Progenitor cell of endocrine pancreas (in vitro differentiated cells): ENCODE measurements at regions not wholly inside any gene's neighbourhood (a gene's known extent, or its start where the extent isn't known, plus 50 kb on each side); places are given as distances from the start of the nearest gene placed in this dataset.

Source experiments
- DNase-seq: peaks from one replicate; pipeline ENCODE4 v3.0.0; 2021; ENCODE audit warnings: low spot score; ENCODE audit not compliant: unreplicated experiment
- H3K27ac Mint-ChIP-seq: 2 replicates; pipeline ENCODE4 v1.8.0; 2021; ENCODE audit warnings: mild to moderate bottlenecking, moderate library complexity, mixed read lengths
- H3K27me3 Mint-ChIP-seq: 2 replicates; pipeline ENCODE4 v1.8.0; 2021; ENCODE audit warnings: mixed read lengths
- H3K36me3 Mint-ChIP-seq: 2 replicates; pipeline ENCODE4 v1.8.0; 2022; ENCODE audit warnings: mixed read lengths; ENCODE audit not compliant: insufficient read depth
- H3K4me1 Mint-ChIP-seq: 2 replicates; pipeline ENCODE4 v1.8.0; 2021; ENCODE audit warnings: low read depth, mixed read lengths
- H3K4me3 Mint-ChIP-seq: 2 replicates; pipeline ENCODE4 v1.8.0; 2021; ENCODE audit warnings: low read depth, mild to moderate bottlenecking, moderate library complexity, mixed read lengths
- H3K9me3 Mint-ChIP-seq: 2 replicates; pipeline ENCODE4 v1.8.0; 2021; ENCODE audit warnings: low read depth, mixed read lengths
- TF ChIP-seq, protein P1 (sequence below): fragments of 200-600 bp; sonication (generic); IDR thresholded peaks from one replicate; pipeline ENCODE4 v1.5.0; 2021; ENCODE audit warnings: antibody characterized with exemption, mild to moderate bottlenecking; ENCODE audit not compliant: unreplicated experiment

DNA sequence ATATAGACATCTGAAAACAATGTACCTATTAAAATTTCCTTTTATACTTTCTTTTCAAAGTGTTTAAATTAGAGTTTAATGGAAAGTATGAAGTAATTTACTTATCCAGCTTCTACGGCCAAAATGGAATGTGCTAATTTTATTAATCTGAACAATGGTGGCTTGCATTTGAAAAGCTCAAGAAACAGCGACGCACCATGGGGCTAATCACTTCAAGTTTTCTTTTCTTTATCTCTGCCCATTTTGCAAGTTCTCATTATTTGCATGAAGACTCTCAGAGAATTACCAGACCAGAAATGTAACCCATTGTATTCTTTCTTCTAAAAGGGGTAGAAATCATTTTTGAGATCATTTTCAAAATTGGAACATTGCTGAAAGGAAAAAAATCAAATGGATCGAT is 204.0 kb upstream of the STARD13 start:
- TF ChIP-seq, protein P1, sequence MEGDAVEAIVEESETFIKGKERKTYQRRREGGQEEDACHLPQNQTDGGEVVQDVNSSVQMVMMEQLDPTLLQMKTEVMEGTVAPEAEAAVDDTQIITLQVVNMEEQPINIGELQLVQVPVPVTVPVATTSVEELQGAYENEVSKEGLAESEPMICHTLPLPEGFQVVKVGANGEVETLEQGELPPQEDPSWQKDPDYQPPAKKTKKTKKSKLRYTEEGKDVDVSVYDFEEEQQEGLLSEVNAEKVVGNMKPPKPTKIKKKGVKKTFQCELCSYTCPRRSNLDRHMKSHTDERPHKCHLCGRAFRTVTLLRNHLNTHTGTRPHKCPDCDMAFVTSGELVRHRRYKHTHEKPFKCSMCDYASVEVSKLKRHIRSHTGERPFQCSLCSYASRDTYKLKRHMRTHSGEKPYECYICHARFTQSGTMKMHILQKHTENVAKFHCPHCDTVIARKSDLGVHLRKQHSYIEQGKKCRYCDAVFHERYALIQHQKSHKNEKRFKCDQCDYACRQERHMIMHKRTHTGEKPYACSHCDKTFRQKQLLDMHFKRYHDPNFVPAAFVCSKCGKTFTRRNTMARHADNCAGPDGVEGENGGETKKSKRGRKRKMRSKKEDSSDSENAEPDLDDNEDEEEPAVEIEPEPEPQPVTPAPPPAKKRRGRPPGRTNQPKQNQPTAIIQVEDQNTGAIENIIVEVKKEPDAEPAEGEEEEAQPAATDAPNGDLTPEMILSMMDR, result no peak
- Mint-ChIP-seq H3K27me3 (peaks cover 4% of the 10 kb centered on the region), H3K36me3 (no peaks in the 10 kb centered on the region), H3K27ac (no peak overlapping the region), H3K4me3 (no peak overlapping the region), H3K4me1 (no peaks in the 10 kb centered on the region), H3K9me3 (peaks cover 3% of the 10 kb centered on the region)
- DNase-seq, result no peak

DNA sequence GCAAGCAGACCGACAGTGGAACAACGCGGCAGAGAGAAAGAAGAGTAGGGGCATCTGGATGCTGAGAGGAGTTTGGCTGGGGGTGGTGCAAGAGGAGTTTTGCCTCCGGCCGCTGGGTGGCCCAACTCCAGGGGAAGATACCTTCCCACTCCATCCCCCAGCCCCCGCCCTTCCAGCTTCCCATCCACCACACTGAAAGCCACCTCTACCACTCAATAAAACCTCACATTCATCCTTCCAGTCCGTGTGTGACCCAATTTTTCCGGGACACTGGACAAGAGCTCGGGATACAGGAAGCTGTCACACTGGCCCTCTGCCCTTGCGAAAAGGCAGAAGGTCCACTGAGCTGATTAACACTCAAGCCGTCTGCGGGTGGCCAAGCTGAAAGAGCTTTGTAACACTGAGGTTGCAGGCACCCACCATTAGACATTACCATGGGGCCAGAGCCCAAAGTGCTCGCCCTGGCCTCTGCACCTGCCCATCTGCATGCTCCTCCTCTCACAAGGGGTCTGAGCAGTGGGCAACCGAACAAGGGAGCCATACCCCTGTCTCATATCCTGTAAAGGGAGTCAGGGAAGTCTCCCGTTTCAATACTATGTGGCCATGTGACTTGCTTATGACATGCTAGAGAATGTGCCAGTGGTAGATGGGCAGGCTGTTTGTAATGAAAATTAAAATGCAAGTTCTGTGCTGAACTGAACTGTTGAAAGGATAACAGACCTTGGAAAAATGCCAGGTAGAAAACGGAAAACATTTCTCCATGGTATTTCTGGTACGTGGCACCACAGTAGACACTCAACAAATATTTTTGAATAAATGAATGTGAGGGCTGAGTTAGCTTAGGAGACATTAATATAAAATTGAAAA is 205.1 kb upstream of the STARD13 start:
- Mint-ChIP-seq H3K9me3 (no peaks in the 10 kb centered on the region), H3K36me3 (no peaks in the 10 kb centered on the region), H3K27me3 (peaks cover 4% of the 10 kb centered on the region), H3K4me3 (no peak overlapping the region), H3K27ac (no peak overlapping the region), H3K4me1 (no peaks in the 10 kb centered on the region)
- TF ChIP-seq, protein P1, result no peak
- DNase-seq, result no peak

DNA sequence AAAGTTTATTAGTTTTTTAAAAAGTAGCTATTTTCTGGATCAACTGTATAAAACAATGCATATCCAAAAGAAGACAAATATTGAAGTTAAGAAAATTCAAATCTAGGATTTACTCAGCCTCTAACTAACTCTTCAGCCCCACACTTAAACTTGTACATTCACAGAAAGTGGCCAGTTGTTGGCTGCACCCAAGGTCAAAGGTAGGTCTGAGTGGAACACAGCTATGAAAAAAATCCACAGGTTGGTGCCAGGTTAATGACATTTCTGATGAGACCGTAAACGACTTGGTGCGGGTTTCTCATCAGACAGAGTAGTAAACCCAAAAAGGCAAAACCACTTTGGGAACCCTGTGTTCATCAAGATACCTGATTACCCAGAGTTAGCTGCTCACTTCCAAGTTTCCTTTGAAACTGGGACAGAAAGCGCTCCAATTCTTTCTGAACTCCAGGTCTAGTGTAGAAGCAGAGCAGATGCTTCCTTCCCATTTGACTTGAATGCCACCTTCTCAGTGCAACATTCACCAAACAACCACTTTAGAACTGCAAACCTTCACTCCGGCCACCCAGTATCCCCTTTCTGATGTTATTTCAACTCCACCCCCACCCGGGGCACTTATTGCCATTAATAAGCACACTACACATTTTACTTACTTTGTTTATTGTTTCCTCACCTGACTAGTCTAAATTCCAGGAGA is 208.3 kb upstream of the STARD13 start:
- Mint-ChIP-seq H3K27ac (no peak overlapping the region), H3K4me1 (peaks cover 4% of the 10 kb centered on the region), H3K9me3 (no peaks in the 10 kb centered on the region), H3K27me3 (no peaks in the 10 kb centered on the region), H3K4me3 (no peak overlapping the region), H3K36me3 (no peaks in the 10 kb centered on the region)
- TF ChIP-seq, protein P1, result no peak
- DNase-seq, result no peak

DNA sequence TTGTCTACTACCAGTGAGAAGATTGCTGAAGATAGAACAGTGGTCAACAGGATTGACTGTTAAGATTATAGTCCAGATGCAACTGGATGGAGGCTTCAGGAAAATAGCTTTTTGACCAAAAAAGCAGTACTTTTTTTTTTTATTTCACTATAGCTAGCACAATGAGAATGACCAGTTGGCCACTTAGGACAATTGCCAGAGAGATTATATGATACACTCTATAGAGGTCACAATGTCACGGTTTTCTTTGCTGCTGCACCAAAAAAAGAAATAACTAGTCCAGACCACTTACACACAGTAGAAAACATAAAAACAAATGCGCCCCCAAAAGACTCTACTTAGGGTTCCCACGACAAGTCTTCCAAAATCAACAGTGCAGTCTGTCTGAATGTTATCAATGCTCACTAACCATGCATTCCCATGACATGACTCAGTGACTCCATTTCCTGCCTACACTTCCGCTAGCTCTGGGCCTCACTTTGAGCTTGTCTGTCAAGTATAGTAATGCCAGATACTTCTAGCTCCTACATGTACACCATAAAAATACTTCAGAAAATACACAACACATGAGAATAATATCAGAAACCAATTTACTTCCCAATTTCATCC is 209.1 kb upstream of the STARD13 start:
- Mint-ChIP-seq H3K27ac (no peak overlapping the region), H3K36me3 (no peaks in the 10 kb centered on the region), H3K27me3 (no peaks in the 10 kb centered on the region), H3K9me3 (no peaks in the 10 kb centered on the region), H3K4me3 (no peak overlapping the region), H3K4me1 (peaks cover 4% of the 10 kb centered on the region)
- DNase-seq, result no peak
- TF ChIP-seq, protein P1, result no peak

DNA sequence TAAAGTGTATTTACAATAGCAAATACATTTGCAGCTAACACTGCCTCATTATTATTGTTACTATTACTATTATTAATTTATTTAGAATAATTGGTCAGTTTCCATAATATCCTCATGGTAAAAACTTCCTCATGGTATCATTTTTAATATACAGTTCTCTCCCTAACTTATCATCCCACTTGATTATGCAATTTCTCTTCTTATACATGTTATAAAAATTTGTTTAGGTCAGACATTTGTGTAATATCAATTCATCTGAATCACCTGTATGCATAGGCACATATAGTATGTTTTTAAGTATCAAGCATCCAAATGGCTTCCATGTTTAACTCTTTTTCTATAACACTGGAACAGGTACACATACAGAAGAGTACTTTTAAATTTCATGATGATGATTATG is 210.8 kb upstream of the STARD13 start:
- Mint-ChIP-seq H3K9me3 (peaks cover 1% of the 10 kb centered on the region), H3K36me3 (no peaks in the 10 kb centered on the region), H3K27ac (no peak overlapping the region), H3K4me3 (no peak overlapping the region), H3K27me3 (no peaks in the 10 kb centered on the region), H3K4me1 (peaks cover 4% of the 10 kb centered on the region)
- TF ChIP-seq, protein P1, result no peak
- no peak for DNase-seq
